ENCODE measurements at regions not wholly inside any gene's neighbourhood (a gene's known extent, or its start where the extent isn't known, plus 50 kb on each side); places are given as distances from the start of the nearest gene placed in this dataset.

GRCh38 chr1:55781944-55782482 lies 566.8 kb upstream of the USP24 start:
- TF ChIP-seq CTCF (conservative IDR thresholded peaks at IDR 0.05; ENCODE audit: low read depth, low read length) = no peak
- TF ChIP-seq EZH2 (IDR thresholded peaks at IDR 0.05; ENCODE audit: low read length, unreplicated experiment) = no peak
- no peak for TF ChIP-seq EZH2phosphoT487 (IDR thresholded peaks at IDR 0.05; ENCODE audit: borderline replicate concordance, low read length)
